SH-SY5Y (cell line): ENCODE measurements at regions not wholly inside any gene's neighbourhood (a gene's known extent, or its start where the extent isn't known, plus 50 kb on each side); places are given as distances from the start of the nearest gene placed in this dataset.

Experiments
- GATA2 ChIP-seq: IDR thresholded peaks from 2 replicates; pipeline ENCODE4 v1.6.1; 2011; ENCODE audit warnings: mild to moderate bottlenecking, low read depth, low read length
- GATA3 ChIP-seq: IDR thresholded peaks from 2 replicates; pipeline ENCODE4 v1.6.1; 2011; ENCODE audit warnings: low read depth, mild to moderate bottlenecking, low read length, moderate library complexity

DNA sequence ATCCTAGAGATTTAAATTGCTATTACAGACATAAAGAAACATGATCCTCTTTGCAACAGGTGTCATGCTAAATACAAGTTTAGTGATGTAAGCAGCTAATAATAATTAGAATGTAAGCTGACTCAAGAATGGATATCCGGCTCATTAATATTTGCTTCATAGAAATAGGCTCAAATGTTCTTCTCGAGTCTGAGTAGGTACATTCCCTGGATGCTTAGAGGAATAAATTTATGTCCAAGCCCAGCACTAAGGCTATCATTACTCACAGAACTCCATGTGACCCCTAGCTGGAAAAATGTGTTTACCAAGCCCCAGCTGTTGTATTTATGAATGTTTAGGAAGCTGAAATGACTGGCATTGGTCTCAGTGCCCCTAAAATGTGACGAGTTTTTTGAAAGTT lies 87.6 kb upstream of the TSPAN7 start:
- TF ChIP-seq GATA3 (no peak), GATA2 (no peak)

DNA sequence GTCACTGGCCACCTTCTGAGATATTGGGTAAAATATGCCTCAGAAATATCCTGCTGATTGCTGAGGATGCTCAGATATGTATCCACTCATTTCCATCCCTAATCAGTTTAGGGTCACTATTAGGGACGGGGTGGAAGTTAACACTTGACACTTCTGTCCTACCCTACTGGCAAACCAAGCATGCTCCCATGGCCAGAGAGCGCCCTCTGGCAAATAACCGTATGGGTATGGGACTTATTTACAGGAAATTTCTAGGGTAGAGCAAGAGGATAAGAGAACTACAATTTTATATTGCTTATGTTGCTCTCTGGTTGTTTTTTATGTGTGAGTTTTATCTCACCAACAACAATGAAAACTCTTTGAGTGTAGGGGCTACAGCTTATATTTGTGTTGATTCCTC lies 86.8 kb upstream of the TSPAN7 start:
- TF ChIP-seq GATA3: no peak
- no peak for TF ChIP-seq GATA2

DNA sequence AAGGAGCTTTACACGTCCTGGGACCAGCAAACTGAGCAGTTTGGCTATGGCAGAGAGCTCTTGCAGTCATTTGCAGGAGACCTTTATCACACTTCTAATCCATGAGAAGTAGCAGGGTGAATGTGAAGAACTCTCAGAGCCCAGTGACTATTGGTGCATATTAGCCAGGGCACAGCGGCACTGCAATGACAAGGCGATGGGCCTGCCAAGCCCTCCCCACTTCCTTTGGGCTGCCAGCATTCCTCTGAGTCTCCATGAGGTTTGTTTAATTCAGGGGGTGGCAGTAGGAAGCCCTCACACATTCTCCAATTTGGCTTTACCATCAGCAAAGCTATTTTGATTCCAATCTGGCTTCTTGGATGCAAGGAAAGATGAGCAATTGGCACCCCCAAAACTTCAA lies 79.2 kb upstream of the TSPAN7 start:
- TF ChIP-seq GATA3 (no peak), GATA2 (no peak)

DNA sequence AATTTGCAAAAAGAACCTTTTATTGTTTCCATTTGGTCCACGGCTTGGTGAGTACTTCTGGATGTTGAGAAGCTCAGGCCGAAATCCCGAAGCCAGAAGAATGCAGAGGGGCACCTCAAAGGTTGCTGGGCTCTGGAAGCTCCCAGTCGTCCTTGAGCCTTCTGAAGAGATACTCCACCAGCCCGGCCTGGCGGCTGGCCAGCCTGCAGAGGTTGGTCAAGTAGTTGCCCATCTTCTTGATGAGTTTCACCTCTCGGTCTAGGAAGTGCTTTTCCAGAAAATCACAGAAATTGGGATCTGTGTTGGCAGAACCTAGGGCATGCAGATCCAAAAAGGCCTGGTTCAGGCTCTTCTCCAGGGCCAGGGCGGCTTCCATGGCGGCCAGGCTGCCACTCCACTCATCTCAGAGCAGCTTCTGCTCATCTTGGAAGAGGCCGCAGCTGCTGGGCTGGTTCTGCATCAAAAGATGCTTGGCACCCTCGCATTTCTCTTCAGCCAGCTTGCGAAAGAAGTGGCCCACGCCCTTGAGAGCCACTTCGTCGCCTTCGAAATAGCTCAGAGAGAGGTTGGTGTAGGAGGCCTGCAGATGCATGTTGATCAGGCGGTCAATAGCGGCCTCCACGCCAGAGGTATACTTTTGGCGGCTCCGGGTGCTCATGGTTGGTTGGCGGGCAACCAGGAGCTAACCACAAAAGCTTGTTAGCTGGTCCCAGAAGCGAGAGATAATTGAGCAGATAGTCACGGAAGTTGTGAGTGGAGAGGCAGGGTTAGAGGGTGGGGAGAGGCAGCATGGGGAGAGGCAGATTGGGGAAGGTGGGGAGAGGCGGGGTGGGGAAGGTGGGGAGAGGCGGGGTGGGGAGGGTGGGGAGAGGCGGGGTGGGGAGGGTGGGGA lies 76.5 kb upstream of the TSPAN7 start:
- TF ChIP-seq GATA3 (no peak), GATA2 (no peak)

DNA sequence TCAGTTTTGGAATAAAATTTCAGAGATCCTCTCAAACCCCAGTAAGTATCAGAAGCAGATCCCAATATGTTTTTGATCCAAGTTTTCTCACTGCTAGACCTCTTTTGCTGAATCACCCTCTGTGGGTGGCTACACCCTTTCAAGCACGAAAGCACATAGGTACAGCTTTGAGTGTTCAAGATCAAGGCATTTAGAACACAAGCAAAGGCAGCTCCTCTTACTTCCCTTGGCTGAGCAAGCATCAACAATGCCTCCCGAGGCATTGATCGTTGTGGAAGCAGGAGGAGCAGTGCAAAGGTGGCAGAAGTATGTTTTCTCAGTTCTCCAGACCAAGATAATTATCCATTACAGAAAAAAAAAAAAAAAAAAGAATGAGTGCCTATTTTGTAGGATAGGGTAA lies 72.0 kb upstream of the TSPAN7 start:
- TF ChIP-seq GATA2 (no peak), GATA3 (no peak)

DNA sequence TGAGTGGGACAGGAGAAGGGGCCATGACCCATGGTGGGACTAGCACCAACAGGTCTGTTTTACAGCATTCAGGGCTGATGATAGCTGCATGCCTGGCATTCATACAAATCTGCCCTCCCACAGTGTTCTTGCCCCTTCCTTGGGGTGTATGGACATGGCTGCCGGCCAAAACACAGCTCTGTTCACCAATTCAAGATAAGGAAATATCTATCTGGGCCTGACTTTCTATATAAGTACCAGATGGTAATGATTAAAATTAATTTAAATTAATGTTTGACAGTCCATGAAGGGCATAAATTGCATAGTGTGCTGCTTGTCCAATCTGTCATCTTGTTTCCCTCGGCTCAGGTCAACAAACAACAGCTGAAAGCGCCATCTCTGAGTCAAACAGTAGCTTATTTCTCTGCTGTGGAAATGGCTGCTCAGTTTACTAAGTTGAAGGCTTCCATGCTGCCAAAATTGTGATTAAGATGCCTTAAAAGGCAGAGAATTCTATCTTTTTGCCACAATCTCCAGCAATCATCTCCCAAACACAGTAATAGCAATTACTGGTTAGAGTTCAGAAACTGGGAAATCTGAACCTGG lies 67.0 kb upstream of the TSPAN7 start:
- peak; percentile 86 for TF ChIP-seq GATA2
- peak; percentile 56 for TF ChIP-seq GATA3

DNA sequence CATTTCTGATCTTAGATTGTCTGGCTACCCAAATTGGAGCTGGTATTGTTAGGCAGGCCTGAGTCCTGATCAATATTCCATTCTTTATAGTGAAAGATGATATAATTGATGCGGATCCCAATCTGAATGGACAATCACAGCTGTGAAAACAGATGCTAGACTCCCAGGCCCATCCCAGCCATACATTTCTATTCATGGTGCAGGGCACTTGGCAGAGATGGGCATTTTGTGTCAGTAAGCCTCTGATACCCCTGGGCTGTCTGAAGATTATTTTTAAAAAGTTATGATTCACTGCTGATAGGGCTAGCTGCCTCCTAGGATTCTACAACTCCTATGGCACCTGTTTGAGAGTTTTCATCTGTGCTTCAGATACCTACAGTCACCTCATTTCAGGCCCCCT lies 61.2 kb upstream of the TSPAN7 start:
- TF ChIP-seq GATA3: no peak
- no peak for TF ChIP-seq GATA2

DNA sequence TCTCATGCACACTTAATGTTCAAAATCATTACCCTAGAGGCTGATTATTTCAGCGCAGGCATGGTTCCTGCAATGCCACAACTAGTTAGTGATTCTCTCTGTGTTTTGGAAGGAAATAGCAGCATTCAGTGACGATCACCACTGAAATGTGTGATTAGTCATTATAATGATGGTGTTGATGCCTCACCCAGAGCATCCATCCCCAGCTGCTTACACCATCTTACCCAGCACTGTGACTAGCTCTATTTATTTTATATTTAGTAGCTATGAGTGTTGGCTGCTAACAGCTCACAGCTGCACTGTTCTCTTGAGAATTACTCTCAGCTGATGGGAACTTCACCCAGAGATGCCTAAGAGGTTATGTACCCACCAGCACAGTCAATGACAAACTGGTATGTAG lies 60.5 kb upstream of the TSPAN7 start:
- TF ChIP-seq GATA2: no peak
- no peak for TF ChIP-seq GATA3

DNA sequence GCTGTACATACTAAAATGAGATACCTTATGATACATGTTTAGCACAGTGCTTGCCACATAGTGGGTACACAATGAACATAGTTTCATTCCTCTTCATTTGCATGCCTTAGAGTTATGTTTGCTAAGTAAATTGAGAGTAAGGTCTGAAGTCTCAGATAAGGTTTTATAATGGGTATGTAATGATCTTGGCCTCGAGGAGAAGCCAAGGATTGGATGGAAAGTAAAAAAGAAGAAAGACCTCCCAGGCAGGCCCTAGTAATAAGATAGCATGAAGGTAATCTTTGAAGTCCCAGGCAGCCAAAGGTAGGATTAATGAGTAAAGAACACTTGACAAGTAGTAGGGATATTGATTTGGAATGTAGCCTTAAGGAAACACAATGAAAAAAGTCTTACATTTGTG lies 55.8 kb upstream of the TSPAN7 start:
- TF ChIP-seq GATA3: no peak
- no peak for TF ChIP-seq GATA2
